ENCODE measurements at regions not wholly inside any gene's neighbourhood (a gene's known extent, or its start where the extent isn't known, plus 50 kb on each side); places are given as distances from the start of the nearest gene placed in this dataset.

- TF ChIP-seq ZNF8 (CRISPR knock-in tag; IDR thresholded peaks at IDR 0.05) (no peak), TSHZ2 (CRISPR knock-in tag; IDR thresholded peaks at IDR 0.05) (no peak), ZNF565 (CRISPR knock-in tag; conservative IDR thresholded peaks at IDR 0.05; ENCODE audit: low read depth) (no peak), RARB (CRISPR knock-in tag; IDR thresholded peaks at IDR 0.05) (no peak), GLIS3 (CRISPR knock-in tag; IDR thresholded peaks at IDR 0.05) (no peak), TCF4 (CRISPR knock-in tag; IDR thresholded peaks at IDR 0.05; ENCODE audit: borderline replicate concordance) (no peak), ISL1 (CRISPR knock-in tag; IDR thresholded peaks at IDR 0.05) (no peak)
Observed at GRCh38 chr10:44636625-44637024, 251.7 kb upstream of the CXCL12 start (continued).

- ATAC-seq, result no peak
- TF ChIP-seq PPARA (CRISPR knock-in tag; IDR thresholded peaks at IDR 0.05; ENCODE audit: borderline replicate concordance), result no peak
- TF ChIP-seq ZFP30 (CRISPR knock-in tag; IDR thresholded peaks at IDR 0.05), result no peak
- TF ChIP-seq SNAI2 (CRISPR knock-in tag; IDR thresholded peaks at IDR 0.05), result no peak
- no peak for TF ChIP-seq ESRRG (CRISPR knock-in tag; IDR thresholded peaks at IDR 0.05)
- no peak for TF ChIP-seq ZNF70 (CRISPR knock-in tag; IDR thresholded peaks at IDR 0.05)
- no peak for TF ChIP-seq GLIS3 (CRISPR knock-in tag; IDR thresholded peaks at IDR 0.05)
- no peak for TF ChIP-seq CREB5 (CRISPR knock-in tag; IDR thresholded peaks at IDR 0.05; ENCODE audit: low read depth)
- TF ChIP-seq BACH2 (CRISPR knock-in tag; IDR thresholded peaks at IDR 0.05; ENCODE audit: borderline replicate concordance), result no peak
- TF ChIP-seq ISL1 (CRISPR knock-in tag; IDR thresholded peaks at IDR 0.05), result no peak
- no peak for TF ChIP-seq TCF4 (CRISPR knock-in tag; IDR thresholded peaks at IDR 0.05; ENCODE audit: borderline replicate concordance)
- TF ChIP-seq ZFP3 (CRISPR knock-in tag; IDR thresholded peaks at IDR 0.05), result no peak
- no peak for TF ChIP-seq ZNF565 (CRISPR knock-in tag; conservative IDR thresholded peaks at IDR 0.05; ENCODE audit: low read depth)
- TF ChIP-seq RARB (CRISPR knock-in tag; IDR thresholded peaks at IDR 0.05), result no peak
- TF ChIP-seq POU6F1 (CRISPR knock-in tag; IDR thresholded peaks at IDR 0.05; ENCODE audit: borderline replicate concordance, low read depth), result no peak
- no peak for TF ChIP-seq TSHZ2 (CRISPR knock-in tag; IDR thresholded peaks at IDR 0.05)
- no peak for TF ChIP-seq PATZ1 (CRISPR knock-in tag; IDR thresholded peaks at IDR 0.05; ENCODE audit: borderline replicate concordance)
- no peak for TF ChIP-seq CSRNP3 (CRISPR knock-in tag; IDR thresholded peaks at IDR 0.05)
- TF ChIP-seq TOX (CRISPR knock-in tag; IDR thresholded peaks at IDR 0.05; ENCODE audit: borderline replicate concordance), result no peak
Observed at GRCh38 chr10:44640429-44640828, 255.5 kb upstream of the CXCL12 start.

Measured in SK-N-SH treated with all-trans-retinoic acid at 6 μM for 48 hours (cell line).